ENCODE measurements at regions not wholly inside any gene's neighbourhood (a gene's known extent, or its start where the extent isn't known, plus 50 kb on each side); places are given as distances from the start of the nearest gene placed in this dataset.

DNA sequence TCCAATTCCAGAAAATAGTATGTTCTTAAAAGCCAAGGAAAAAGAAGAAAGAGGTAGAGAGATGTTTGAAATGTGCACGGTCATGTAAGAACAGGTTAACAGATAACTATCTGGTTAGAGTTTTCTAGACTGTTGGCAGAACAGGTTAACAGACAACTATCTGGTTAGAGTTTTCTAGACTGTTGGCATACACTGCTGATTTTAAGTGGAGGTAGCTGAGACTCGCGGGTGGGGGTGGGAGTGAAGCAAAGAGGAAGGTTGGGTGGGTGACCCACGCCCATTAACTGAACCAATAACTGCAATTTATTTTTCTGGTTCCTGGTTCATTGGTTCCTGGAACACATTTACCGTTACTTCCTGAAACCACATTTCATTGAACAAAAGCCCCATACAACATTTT, 157.5 kb downstream of the ELOVL4 start:
- intact Hi-C loops (cut with micrococcal nuclease): no loop called here
- H3K27me3 ChIP-seq (ENCODE audit: control insufficient read depth in 2 of 2, insufficient read depth in 2 of 2, low read length in 2 of 2): no peaks in the 10 kb centered on the region
- H3K36me3 Mint-ChIP-seq: no peaks in the 10 kb centered on the region

DNA sequence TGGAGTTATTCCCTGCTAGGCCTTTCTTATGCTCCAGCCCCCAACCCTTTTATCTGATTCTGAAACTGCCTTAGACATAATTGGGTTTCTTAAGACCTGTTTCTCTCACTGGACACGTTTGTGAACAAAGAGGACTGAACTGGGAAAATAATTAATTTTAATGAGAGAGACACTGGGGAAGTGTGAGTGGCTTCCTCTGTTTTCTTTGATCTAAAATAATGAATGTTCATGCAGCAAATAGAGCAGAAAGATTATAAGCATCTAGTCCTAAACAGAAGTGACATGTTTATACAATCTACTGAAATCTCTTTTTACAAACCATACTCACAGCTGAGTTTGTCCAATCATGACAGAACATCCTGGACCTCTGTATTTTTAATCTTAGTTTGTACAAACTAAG, 157.6 kb downstream of the SH3BGRL2 start:
- Histone ChIP-seq H4K20me1 (ENCODE audit: insufficient read depth, low read length) (no peaks in the 10 kb centered on the region), H3K4me3 (replicated peaks in 1 of 3; ENCODE audit: low read depth in 2 of 3, low read length in 3 of 3) (no peak overlapping the region), H3K9ac (ENCODE audit: insufficient read depth, low read length, poor library complexity, severe bottlenecking) (no peak overlapping the region), H3K9me3 (replicated peaks in 1 of 2; ENCODE audit: control insufficient read depth in 1 of 2, insufficient read depth in 1 of 2, low read length in 2 of 2) (no peaks in the 10 kb centered on the region), H3K36me3 (replicated peaks in 1 of 2; ENCODE audit: control insufficient read depth in 1 of 2, insufficient read depth in 2 of 2, low read length in 2 of 2) (no peaks in the 10 kb centered on the region), H3K4me2 (replicated peaks; ENCODE audit: extremely low read depth, low read length, poor library complexity, severe bottlenecking) (no peak overlapping the region), H3K79me2 (ENCODE audit: insufficient read depth, low read length) (no peaks in the 10 kb centered on the region), H3K27me3 (ENCODE audit: control insufficient read depth in 2 of 2, insufficient read depth in 2 of 2, low read length in 2 of 2) (no peaks in the 10 kb centered on the region), H3K27ac (ENCODE audit: low read depth in 1 of 2, low read length in 2 of 2) (no peak overlapping the region), H2AFZ (ENCODE audit: insufficient read depth, low read depth, low read length, poor library complexity, severe bottlenecking) (no peak overlapping the region), H3K4me1 (ENCODE audit: control insufficient read depth in 1 of 2, insufficient read depth in 2 of 2, low read length in 2 of 2) (no peaks in the 10 kb centered on the region)
- Mint-ChIP-seq H3K4me1 (peaks cover 1% of the 10 kb centered on the region), H3K27me3 (ENCODE audit: low read depth in 3 of 3) (peaks cover 2 to 3% (median 2%) of the 10 kb centered on the region in 3 donors), H3K27ac (no peak overlapping the region), H3K9me3 (peaks cover 0 to 4% (median 2%) of the 10 kb centered on the region in 7 donors), H3K4me3 (no peak overlapping the region), H3K36me3 (no peaks in the 10 kb centered on the region)
- intact Hi-C loops (cut with micrococcal nuclease): no loop called here
- WGBS (ENCODE audit: insufficient coverage): no CpG with 5 or more reads among the region's 1 CpG
- no peak for DNase-seq
- TF ChIP-seq, protein P1, sequence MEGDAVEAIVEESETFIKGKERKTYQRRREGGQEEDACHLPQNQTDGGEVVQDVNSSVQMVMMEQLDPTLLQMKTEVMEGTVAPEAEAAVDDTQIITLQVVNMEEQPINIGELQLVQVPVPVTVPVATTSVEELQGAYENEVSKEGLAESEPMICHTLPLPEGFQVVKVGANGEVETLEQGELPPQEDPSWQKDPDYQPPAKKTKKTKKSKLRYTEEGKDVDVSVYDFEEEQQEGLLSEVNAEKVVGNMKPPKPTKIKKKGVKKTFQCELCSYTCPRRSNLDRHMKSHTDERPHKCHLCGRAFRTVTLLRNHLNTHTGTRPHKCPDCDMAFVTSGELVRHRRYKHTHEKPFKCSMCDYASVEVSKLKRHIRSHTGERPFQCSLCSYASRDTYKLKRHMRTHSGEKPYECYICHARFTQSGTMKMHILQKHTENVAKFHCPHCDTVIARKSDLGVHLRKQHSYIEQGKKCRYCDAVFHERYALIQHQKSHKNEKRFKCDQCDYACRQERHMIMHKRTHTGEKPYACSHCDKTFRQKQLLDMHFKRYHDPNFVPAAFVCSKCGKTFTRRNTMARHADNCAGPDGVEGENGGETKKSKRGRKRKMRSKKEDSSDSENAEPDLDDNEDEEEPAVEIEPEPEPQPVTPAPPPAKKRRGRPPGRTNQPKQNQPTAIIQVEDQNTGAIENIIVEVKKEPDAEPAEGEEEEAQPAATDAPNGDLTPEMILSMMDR (IDR thresholded peaks at IDR 0.05): no peak

More for the DNA sequence above, 157.5 kb downstream of the ELOVL4 start:
- Histone ChIP-seq H3K79me2 (ENCODE audit: insufficient read depth, low read length) (no peaks in the 10 kb centered on the region), H3K9me3 (replicated peaks in 1 of 2; ENCODE audit: control insufficient read depth in 1 of 2, insufficient read depth in 1 of 2, low read length in 2 of 2) (no peaks in the 10 kb centered on the region), H3K36me3 (replicated peaks in 1 of 2; ENCODE audit: control insufficient read depth in 1 of 2, insufficient read depth in 2 of 2, low read length in 2 of 2) (no peaks in the 10 kb centered on the region), H3K4me2 (replicated peaks; ENCODE audit: extremely low read depth, low read length, poor library complexity, severe bottlenecking) (no peak overlapping the region), H2AFZ (ENCODE audit: insufficient read depth, low read depth, low read length, poor library complexity, severe bottlenecking) (no peak overlapping the region), H3K4me3 (replicated peaks in 1 of 3; ENCODE audit: low read depth in 2 of 3, low read length in 3 of 3) (no peak overlapping the region), H4K20me1 (ENCODE audit: insufficient read depth, low read length) (no peaks in the 10 kb centered on the region), H3K4me1 (ENCODE audit: control insufficient read depth in 1 of 2, insufficient read depth in 2 of 2, low read length in 2 of 2) (no peaks in the 10 kb centered on the region), H3K27ac (ENCODE audit: low read depth in 1 of 2, low read length in 2 of 2) (no peak overlapping the region), H3K9ac (ENCODE audit: insufficient read depth, low read length, poor library complexity, severe bottlenecking) (no peak overlapping the region)
- Mint-ChIP-seq H3K4me3 (no peak overlapping the region), H3K27me3 (ENCODE audit: low read depth in 3 of 3) (peaks cover 0 to 2% (median 1%) of the 10 kb centered on the region in 3 donors), H3K27ac (no peak overlapping the region), H3K9me3 (peaks cover 0 to 4% (median 2%) of the 10 kb centered on the region in 7 donors), H3K4me1 (peaks cover 1% of the 10 kb centered on the region)
- no peak for DNase-seq
- 100% methylated on average over 1 of the region's 5 CpGs for WGBS (ENCODE audit: insufficient coverage)
- TF ChIP-seq, protein P1 (IDR thresholded peaks at IDR 0.05): no peak

All from CD14-positive monocyte (primary cell).